ENCODE measurements at regions not wholly inside any gene's neighbourhood (a gene's known extent, or its start where the extent isn't known, plus 50 kb on each side); places are given as distances from the start of the nearest gene placed in this dataset.
A peak's percentile ranks its signal among the peaks of the same experiment; 100 is the strongest.

GRCh38 chr5:126195410-126196100, 227.7 kb upstream of the GRAMD2B start:
- no peaks in the 10 kb centered on the region for H3K36me3 Mint-ChIP-seq (ENCODE audit: low read depth)
- H3K4me1 Mint-ChIP-seq: peaks cover 24% of the 10 kb centered on the region
- no peak overlapping the region for H3K4me3 Mint-ChIP-seq
- H3K27ac Mint-ChIP-seq (ENCODE audit: unreplicated experiment): peak overlapping the region; percentile 17
- H3K9me3 Mint-ChIP-seq: no peaks in the 10 kb centered on the region
- no peak for DNase-seq (ENCODE audit: low read depth, low spot score)
- no peaks in the 10 kb centered on the region for H3K27me3 Mint-ChIP-seq (ENCODE audit: low read depth)
- TF ChIP-seq CTCF (conservative IDR thresholded peaks at IDR 0.05): no peak

- no peak for TF ChIP-seq CTCF (conservative IDR thresholded peaks at IDR 0.05)
- no peak for DNase-seq (ENCODE audit: low read depth, low spot score)
- H3K27me3 Mint-ChIP-seq (ENCODE audit: low read depth): no peaks in the 10 kb centered on the region
- H3K27ac Mint-ChIP-seq (ENCODE audit: unreplicated experiment): no peak overlapping the region
- peaks cover 3% of the 10 kb centered on the region for H3K36me3 Mint-ChIP-seq (ENCODE audit: low read depth)
- H3K9me3 Mint-ChIP-seq: no peaks in the 10 kb centered on the region
- no peak overlapping the region for H3K4me3 Mint-ChIP-seq
- H3K4me1 Mint-ChIP-seq: peaks cover 24% of the 10 kb centered on the region
Measured at GRCh38 chr5:126198531-126198930, 224.7 kb upstream of the GRAMD2B start.

GRCh38 chr5:126199467-126199866, 223.7 kb upstream of the GRAMD2B start:
- TF ChIP-seq CTCF (conservative IDR thresholded peaks at IDR 0.05): no peak
- DNase-seq (ENCODE audit: low read depth, low spot score): no peak
- Mint-ChIP-seq H3K27me3 (ENCODE audit: low read depth) (no peaks in the 10 kb centered on the region), H3K27ac (ENCODE audit: unreplicated experiment) (no peak overlapping the region), H3K36me3 (ENCODE audit: low read depth) (peaks cover 3% of the 10 kb centered on the region), H3K9me3 (no peaks in the 10 kb centered on the region), H3K4me3 (no peak overlapping the region), H3K4me1 (peaks cover 24% of the 10 kb centered on the region)

GRCh38 chr5:126208691-126209090, 214.5 kb upstream of the GRAMD2B start:
- Mint-ChIP-seq H3K27ac (ENCODE audit: unreplicated experiment) (no peak overlapping the region), H3K36me3 (ENCODE audit: low read depth) (peaks cover 16% of the 10 kb centered on the region), H3K4me3 (no peak overlapping the region), H3K9me3 (peaks cover 13% of the 10 kb centered on the region), H3K4me1 (no peaks in the 10 kb centered on the region), H3K27me3 (ENCODE audit: low read depth) (no peaks in the 10 kb centered on the region)
- DNase-seq (ENCODE audit: low read depth, low spot score): no peak
- no peak for TF ChIP-seq CTCF (conservative IDR thresholded peaks at IDR 0.05)

- H3K4me3 Mint-ChIP-seq: no peak overlapping the region
- no peak for DNase-seq (ENCODE audit: low read depth, low spot score)
- no peak overlapping the region for H3K27ac Mint-ChIP-seq (ENCODE audit: unreplicated experiment)
- no peaks in the 10 kb centered on the region for H3K4me1 Mint-ChIP-seq
- peaks cover 6% of the 10 kb centered on the region for H3K9me3 Mint-ChIP-seq
- no peak for TF ChIP-seq CTCF (conservative IDR thresholded peaks at IDR 0.05)
- H3K27me3 Mint-ChIP-seq (ENCODE audit: low read depth): no peaks in the 10 kb centered on the region
- H3K36me3 Mint-ChIP-seq (ENCODE audit: low read depth): peaks cover 9% of the 10 kb centered on the region
Measured at GRCh38 chr5:126210955-126211354, 212.3 kb upstream of the GRAMD2B start.

Data from neural crest cell (in vitro differentiated cells).